Esophagus muscularis mucosa (tissue), 4 donors: ENCODE measurements at regions not wholly inside any gene's neighbourhood (a gene's known extent, or its start where the extent isn't known, plus 50 kb on each side); places are given as distances from the start of the nearest gene placed in this dataset.

ENCODE experiments used
- CTCF ChIP-seq, 3 experiments: fragments of 200-600 bp in 2 of 3; fragments of 450-650 bp in 1 of 3; sonication (generic) in 2 of 3; IDR thresholded peaks; one replicate each; pipeline ENCODE4 v1.5.1; 2017 to 2019; ENCODE audit warnings: antibody characterized with exemption in 3 of 3, mild to moderate bottlenecking in 2 of 3, moderate library complexity in 1 of 3
- EP300 ChIP-seq: sonication (generic); formaldehyde crosslinking; IDR thresholded peaks from one replicate; pipeline ENCODE4 v1.6.1; 2017; ENCODE audit warnings: antibody characterized with exemption
- POLR2A ChIP-seq: fragments of 450-650 bp; IDR thresholded peaks from one replicate; pipeline ENCODE4 v1.6.1; 2017; ENCODE audit warnings: antibody characterized with exemption, moderate library complexity, mild to moderate bottlenecking, low read depth
- POLR2AphosphoS5 ChIP-seq, 2 donors: sonication (generic); formaldehyde crosslinking; IDR thresholded peaks; one replicate each; pipeline ENCODE4 v1.6.1; 2017; ENCODE audit warnings: antibody characterized with exemption in 2 of 2

- TF ChIP-seq EP300 (no peak), CTCF (IDR thresholded peaks at IDR 0.05) (no peak), POLR2A (no peak), POLR2AphosphoS5 (IDR thresholded peaks at IDR 0.05) (no peak)
These were observed 153.2 kb upstream of the KCNJ18 start for GRCh38 chr17:21539146-21539545.
